Fibroblast of the conjunctiva (primary cell): ENCODE measurements at regions not wholly inside any gene's neighbourhood (a gene's known extent, or its start where the extent isn't known, plus 50 kb on each side); places are given as distances from the start of the nearest gene placed in this dataset.
A peak's percentile ranks its signal among the peaks of the same experiment; 100 is the strongest.
"Not testable (repeated sequence)": the region's sequence is repeated elsewhere in the genome, so short reads cannot be mapped to it uniquely, and the experiment has no call there.

Experiments used
- DNase-seq: peaks from one replicate; pipeline ENCODE4 v3.0.0-alpha.2; 2010; ENCODE audit warnings: low read depth

- no peak for DNase-seq
Observed at GRCh38 chr4:181752516-181752915, 490.7 kb upstream of the TENM3 start.

DNA sequence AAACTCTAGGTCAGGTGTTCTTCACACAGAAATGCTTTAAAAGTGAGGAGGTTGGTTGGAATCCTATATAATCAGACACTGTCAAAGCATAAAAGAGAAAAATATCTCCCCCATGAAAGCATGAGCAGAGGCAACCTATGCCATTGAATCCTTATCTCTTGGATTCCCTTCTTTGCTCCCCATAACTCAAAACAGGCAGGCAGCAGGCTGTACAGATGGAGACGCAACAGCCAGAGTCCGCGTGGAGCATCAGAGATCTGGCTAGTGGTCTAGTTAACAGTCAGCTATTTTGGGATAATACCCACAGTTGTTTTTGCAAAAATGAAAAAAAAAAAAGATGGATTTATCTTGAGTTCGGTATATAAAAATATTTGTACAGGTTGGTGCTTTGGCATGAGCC, 490.0 kb upstream of the TENM3 start:
- DNase-seq = no peak

DNA sequence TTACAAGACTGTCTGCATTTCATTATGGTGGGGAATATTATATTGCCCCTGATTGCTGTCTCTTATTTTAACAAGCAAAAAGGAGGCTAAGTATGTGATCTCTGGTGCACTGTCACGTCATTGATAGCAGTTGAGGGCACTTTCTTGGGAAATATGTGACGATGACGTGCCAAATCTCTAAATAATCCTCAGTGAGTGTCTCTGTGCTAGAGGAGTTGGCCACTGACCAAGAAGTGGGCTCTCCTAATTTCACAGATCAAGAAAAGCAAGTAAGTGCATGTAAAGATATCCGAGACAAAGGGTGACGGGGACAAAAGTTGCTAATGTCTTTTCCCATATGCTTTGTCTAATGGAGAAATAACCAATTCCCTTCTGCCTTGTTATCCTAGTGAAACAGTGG, 487.4 kb upstream of the TENM3 start:
- no peak for DNase-seq

- DNase-seq = no peak
Observed at GRCh38 chr4:181756451-181757095, 486.6 kb upstream of the TENM3 start.

DNA sequence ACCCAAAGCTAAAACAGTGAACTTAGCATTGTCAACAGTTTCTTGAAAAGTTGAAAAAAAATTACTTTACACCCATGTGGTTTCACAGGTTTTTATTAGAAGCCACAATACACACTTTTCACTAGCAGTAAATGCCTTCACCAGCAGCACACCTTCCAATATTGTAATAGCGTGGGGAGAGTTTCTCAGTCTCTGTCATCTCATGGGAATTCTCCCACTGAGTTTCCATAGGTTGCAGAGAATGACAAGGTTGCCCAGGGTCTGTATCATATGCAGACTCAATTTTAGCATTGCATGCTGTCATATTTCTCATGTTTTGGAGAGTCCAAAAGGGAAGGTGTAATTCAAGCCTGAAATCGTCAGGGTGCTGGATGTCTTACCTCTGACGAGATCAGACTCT, 486.1 kb upstream of the TENM3 start:
- no peak for DNase-seq

GRCh38 chr4:181757910-181758660, 485.1 kb upstream of the TENM3 start:
- no peak for DNase-seq

DNA sequence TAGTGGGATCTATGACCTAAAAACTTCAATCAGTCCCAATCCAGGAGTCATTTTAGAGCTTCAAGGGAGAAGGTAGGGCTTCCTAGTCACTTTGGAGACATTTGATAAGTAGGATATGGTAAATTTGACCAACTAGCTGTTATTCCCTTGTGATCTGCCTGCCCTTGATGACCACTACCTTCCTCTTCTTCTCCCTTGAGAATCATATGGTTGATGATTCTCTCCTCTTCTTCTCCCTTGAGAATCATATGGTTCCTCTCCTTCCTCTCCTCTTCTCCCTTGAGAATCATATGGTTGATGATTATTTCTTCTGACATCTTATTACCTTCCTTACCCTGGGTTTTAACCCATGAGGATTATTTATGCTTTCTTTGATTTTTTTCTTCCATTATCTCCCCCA, 482.6 kb upstream of the TENM3 start:
- no peak for DNase-seq

GRCh38 chr4:181761156-181761555, 482.0 kb upstream of the TENM3 start:
- no peak for DNase-seq

- no peak for DNase-seq
Observed at GRCh38 chr4:181766061-181766548, 477.1 kb upstream of the TENM3 start.

GRCh38 chr4:181770971-181771370, 472.2 kb upstream of the TENM3 start:
- DNase-seq = no peak

GRCh38 chr4:181775298-181775697, 467.9 kb upstream of the TENM3 start:
- no peak for DNase-seq

GRCh38 chr4:181776264-181777054, 466.7 kb upstream of the TENM3 start:
- DNase-seq = no peak

GRCh38 chr4:181777518-181777917, 465.7 kb upstream of the TENM3 start:
- no peak for DNase-seq

GRCh38 chr4:181784881-181785280, 458.3 kb upstream of the TENM3 start:
- DNase-seq = no peak

GRCh38 chr4:181792641-181793040, 450.6 kb upstream of the TENM3 start:
- no peak for DNase-seq

DNA sequence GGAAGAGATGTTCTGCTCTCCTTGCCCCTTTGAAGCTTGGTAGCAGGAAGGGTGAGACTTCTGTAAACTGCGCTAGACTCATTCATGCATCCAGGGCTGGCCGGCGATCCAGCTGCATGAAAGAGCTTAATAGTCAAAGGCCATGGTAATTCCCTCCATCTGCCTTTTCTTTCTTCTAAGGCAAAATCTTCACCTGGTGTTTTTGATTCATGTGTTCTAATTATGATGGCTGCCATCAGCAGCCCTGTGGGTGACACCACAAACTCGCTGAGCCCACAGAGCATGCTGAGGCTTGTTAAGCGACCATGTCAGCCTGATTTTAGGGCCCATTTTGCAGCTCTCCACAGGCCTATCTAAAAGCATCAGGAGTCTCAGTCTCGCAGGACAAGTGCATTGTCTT, 450.1 kb upstream of the TENM3 start:
- DNase-seq = no peak

DNA sequence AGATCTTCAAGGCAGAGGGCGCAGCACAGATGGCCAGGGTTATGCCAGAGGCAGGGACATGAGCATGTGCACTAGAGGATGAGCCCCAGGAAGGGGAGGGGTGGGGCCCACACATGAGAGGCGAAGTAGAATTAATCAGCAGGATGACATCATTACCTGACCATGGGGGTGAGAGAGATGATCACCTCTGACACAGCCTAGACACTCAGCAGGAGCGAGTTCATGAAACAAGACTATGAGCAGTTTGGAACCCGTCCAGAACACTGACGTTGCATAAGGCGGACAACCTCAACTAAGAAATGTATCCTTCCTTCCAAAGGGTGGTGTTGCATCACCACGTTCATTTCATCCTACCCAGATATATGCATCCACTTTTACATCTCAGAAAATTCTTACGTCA, 446.7 kb upstream of the TENM3 start:
- peak; percentile 51 for DNase-seq

DNA sequence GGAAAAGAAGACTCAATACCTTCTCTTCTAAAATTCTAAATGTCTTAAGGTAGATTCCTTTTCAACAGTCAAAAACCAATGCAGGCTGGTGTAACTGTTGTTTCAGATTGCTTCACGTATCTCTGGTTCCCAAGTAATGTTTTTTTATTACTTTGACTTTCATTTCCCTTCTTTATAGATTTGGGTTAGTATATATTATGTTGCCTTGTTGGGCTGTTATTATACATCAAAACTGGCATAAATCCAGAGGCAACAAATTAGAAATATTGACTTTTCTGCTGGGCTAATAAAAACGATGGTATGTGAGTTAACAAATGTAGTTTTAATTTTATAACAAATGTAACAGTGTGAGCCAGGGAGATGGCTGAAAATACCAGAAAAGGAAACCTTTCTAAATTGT, 444.7 kb upstream of the TENM3 start:
- no peak for DNase-seq

DNA sequence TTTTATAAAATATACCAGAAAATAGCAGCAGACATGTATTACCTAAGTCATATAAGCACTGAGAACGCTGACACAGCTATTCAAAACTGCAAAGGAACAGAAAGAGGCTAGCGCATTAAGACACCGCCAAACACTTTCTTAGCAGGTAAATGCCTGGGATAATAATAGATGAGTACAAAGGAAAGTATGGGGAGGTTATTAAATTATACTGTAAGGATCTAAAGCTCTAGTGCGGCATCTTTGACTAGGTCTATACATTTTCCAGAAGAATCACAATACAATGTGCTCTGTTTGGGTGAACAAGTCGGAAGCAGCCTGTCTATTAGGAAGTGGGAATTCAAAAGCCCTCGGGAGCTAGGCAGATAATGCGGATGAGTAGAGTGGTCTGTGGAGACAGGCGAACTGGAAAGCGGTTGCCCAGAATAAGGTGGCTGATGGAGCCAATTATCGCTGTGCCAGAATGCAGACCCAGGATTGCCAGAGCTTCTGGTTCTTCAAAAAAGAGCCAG, 443.6 kb upstream of the TENM3 start:
- no peak for DNase-seq

DNA sequence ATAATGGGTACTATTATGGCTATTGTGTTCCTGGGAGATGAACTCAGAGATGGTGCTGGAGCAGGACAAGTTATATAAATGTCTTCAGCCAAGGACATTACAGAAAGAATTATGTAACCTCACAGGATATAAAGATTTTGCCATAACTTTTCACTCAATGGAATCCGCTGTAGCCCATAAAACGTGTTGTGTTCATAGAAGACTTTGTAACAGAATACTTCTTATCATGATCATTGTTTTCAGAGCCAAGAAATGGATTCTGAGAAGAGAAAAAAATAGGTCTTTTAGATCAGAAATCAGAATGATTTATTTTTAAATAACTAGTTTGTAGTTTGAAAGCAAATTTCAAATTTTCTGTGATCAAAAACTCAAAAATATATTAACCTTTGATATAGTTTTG, 441.0 kb upstream of the TENM3 start:
- DNase-seq = no peak

DNA sequence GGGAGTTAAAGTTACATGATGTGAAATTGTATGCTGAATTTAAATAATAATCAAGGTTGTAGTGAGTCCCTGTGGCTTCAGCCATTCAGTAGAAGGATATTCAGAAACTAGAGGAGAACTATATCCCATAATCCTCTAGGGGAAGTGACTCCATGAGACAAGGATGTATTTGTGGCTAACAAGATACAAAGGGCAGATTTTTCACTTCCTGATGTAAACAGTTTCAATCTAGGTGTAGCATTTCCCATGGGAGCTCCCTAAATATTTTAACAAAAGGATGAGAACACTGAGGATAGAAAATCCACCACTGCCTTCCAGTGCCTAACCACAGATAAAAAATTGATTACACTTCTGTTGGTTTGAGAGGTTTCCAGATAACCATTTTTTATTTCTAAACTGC, 435.4 kb upstream of the TENM3 start:
- no peak for DNase-seq

DNA sequence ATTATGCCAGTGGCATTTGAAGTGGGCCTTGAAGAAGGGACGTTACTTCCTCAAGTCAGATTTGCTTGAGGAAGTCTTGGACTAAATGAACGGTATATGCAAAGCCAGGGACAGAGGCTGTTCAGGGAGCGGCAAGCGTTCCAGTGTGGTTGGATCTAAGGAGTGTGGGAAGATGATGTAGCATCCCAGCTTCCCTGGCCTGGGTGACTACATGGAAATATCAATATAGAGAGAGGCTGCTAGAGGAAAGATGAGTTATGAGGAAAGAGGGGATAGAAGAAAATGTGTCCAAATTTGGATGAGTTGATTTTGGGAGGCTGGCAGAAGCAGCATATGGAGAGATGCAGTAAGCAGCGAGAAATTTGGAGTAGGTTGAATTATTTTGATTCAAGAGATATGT, 432.5 kb upstream of the TENM3 start:
- no peak for DNase-seq

GRCh38 chr4:181811550-181811949, 431.7 kb upstream of the TENM3 start:
- not testable (repeated sequence) for DNase-seq
